ENCODE measurements at regions not wholly inside any gene's neighbourhood (a gene's known extent, or its start where the extent isn't known, plus 50 kb on each side); places are given as distances from the start of the nearest gene placed in this dataset.

- TF ChIP-seq REST (IDR thresholded peaks at IDR 0.05; ENCODE audit: low read depth) (no peak), USF1 (IDR thresholded peaks at IDR 0.05) (no peak), EP300 (IDR thresholded peaks at IDR 0.05; ENCODE audit: borderline replicate concordance) (no peak), FOXM1 (IDR thresholded peaks at IDR 0.05; ENCODE audit: borderline replicate concordance, low read depth) (no peak), YY1 (IDR thresholded peaks at IDR 0.05; ENCODE audit: low read depth) (no peak), TAF1 (IDR thresholded peaks at IDR 0.05; ENCODE audit: low read depth) (no peak), CEBPB (IDR thresholded peaks at IDR 0.05) (no peak), CREB1 (IDR thresholded peaks at IDR 0.05; ENCODE audit: low read depth) (no peak), RAD21 (IDR thresholded peaks at IDR 0.05; ENCODE audit: low read depth) (no peak)
These were observed 289.2 kb downstream of the FBXW7 start for GRCh38 chr4:152246659-152247058.

- TF ChIP-seq FOXM1 (IDR thresholded peaks at IDR 0.05; ENCODE audit: borderline replicate concordance, low read depth) (no peak), MAX (IDR thresholded peaks at IDR 0.05) (no peak), REST (IDR thresholded peaks at IDR 0.05; ENCODE audit: low read depth) (no peak), RAD21 (IDR thresholded peaks at IDR 0.05; ENCODE audit: low read depth) (no peak), NFIC (IDR thresholded peaks at IDR 0.05) (no peak), EGR1 (IDR thresholded peaks at IDR 0.05) (no peak), TCF12 (IDR thresholded peaks at IDR 0.05; ENCODE audit: low read depth) (no peak), CEBPB (IDR thresholded peaks at IDR 0.05) (no peak), TAF1 (IDR thresholded peaks at IDR 0.05; ENCODE audit: low read depth) (no peak), USF1 (IDR thresholded peaks at IDR 0.05) (no peak), EP300 (IDR thresholded peaks at IDR 0.05; ENCODE audit: borderline replicate concordance) (no peak), YY1 (IDR thresholded peaks at IDR 0.05; ENCODE audit: low read depth) (no peak), CREB1 (IDR thresholded peaks at IDR 0.05; ENCODE audit: low read depth) (no peak), TEAD4 (IDR thresholded peaks at IDR 0.05) (no peak), ZBTB7A (IDR thresholded peaks at IDR 0.05; ENCODE audit: low read depth) (no peak)
These were observed 290.2 kb downstream of the FBXW7 start for GRCh38 chr4:152245680-152246079.

- TF ChIP-seq EGR1 (IDR thresholded peaks at IDR 0.05) (no peak), REST (IDR thresholded peaks at IDR 0.05; ENCODE audit: low read depth) (no peak), TEAD4 (IDR thresholded peaks at IDR 0.05) (no peak), CEBPB (IDR thresholded peaks at IDR 0.05) (no peak), YY1 (IDR thresholded peaks at IDR 0.05; ENCODE audit: low read depth) (no peak), USF1 (IDR thresholded peaks at IDR 0.05) (no peak), EP300 (IDR thresholded peaks at IDR 0.05; ENCODE audit: borderline replicate concordance) (no peak), CREB1 (IDR thresholded peaks at IDR 0.05; ENCODE audit: low read depth) (no peak), MAX (IDR thresholded peaks at IDR 0.05) (no peak), TAF1 (IDR thresholded peaks at IDR 0.05; ENCODE audit: low read depth) (no peak), TCF12 (IDR thresholded peaks at IDR 0.05; ENCODE audit: low read depth) (no peak), NFIC (IDR thresholded peaks at IDR 0.05) (no peak), RAD21 (IDR thresholded peaks at IDR 0.05; ENCODE audit: low read depth) (no peak), FOXM1 (IDR thresholded peaks at IDR 0.05; ENCODE audit: borderline replicate concordance, low read depth) (no peak), ZBTB7A (IDR thresholded peaks at IDR 0.05; ENCODE audit: low read depth) (no peak)
These were observed 291.2 kb downstream of the FBXW7 start for GRCh38 chr4:152244659-152245058.
